ENCODE measurements at regions not wholly inside any gene's neighbourhood (a gene's known extent, or its start where the extent isn't known, plus 50 kb on each side); places are given as distances from the start of the nearest gene placed in this dataset.

- TF ChIP-seq CTCF (IDR thresholded peaks at IDR 0.05): no peak
- no peak for TF ChIP-seq EZH2 (IDR thresholded peaks at IDR 0.05; ENCODE audit: borderline replicate concordance, insufficient read depth, low read depth, low read length, poor library complexity, severe bottlenecking)
Observed at GRCh38 chr9:135179041-135179440, 91.6 kb downstream of the OLFM1 start.
